SH-SY5Y (cell line): ENCODE measurements at regions not wholly inside any gene's neighbourhood (a gene's known extent, or its start where the extent isn't known, plus 50 kb on each side); places are given as distances from the start of the nearest gene placed in this dataset.

Source experiments
- GATA2 ChIP-seq: IDR thresholded peaks from 2 replicates; pipeline ENCODE4 v1.6.1; 2011; ENCODE audit warnings: mild to moderate bottlenecking, low read depth, low read length
- GATA3 ChIP-seq: IDR thresholded peaks from 2 replicates; pipeline ENCODE4 v1.6.1; 2011; ENCODE audit warnings: low read depth, mild to moderate bottlenecking, low read length, moderate library complexity

DNA sequence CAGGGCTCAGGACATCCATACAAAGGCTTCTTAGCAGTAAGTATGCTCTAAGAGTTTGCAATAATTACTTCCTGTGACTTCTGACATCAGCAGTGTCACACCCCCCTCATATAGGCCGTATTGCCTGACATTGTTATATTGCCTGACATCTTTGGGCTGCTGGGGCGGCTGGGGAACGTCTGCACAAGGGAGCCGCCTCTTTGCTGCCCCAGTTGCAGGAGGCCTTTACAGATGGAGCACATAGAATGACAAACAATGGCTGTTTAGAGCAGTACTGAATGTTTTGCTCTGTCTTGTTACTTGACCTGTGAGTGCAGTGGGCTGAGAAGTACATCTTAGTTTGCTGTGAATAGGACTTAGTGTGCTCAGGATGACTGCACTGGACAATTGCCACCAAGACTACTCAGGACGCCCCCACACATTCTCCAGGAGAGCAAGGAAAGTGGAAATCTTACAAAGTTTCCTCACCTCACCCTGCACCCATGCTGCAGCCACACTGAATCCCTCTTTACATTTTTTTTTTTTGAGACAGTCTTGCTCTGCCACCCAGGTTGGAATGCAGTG lies 65.4 kb upstream of the SPOCK1 start:
- TF ChIP-seq GATA2 = no peak
- no peak for TF ChIP-seq GATA3
